NCI-H1436 (cell line): ENCODE measurements at regions not wholly inside any gene's neighbourhood (a gene's known extent, or its start where the extent isn't known, plus 50 kb on each side); places are given as distances from the start of the nearest gene placed in this dataset.
A peak's percentile ranks its signal among the peaks of the same experiment; 100 is the strongest.

ENCODE experiments used
- DNase-seq: peaks from one replicate; lab custom pipeline; 2025; lab: John Stamatoyannopoulos, UW

DNA sequence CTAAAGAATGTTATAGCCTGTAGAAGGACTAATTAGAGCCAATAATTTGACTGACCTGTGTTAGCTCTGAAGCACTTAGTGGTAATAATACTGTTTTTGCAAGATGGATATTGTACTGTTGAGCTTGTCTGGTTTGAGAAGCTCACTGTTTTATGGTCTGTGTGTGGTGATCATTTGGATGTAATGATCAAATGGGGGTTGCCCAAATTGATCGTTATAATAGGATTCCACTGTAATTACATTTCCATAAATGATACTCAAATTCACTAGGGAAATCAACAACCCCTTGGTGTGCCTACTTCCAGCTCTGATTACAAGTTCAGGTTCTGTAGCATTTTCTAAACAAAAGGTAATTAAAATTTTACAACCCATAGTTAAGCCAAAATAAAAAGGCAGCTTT is 971.4 kb downstream of the TTLL7 start:
- DNase-seq: no peak

- no peak for DNase-seq
These were observed 972.2 kb downstream of the TTLL7 start for GRCh38 chr1:83026745-83027144.

GRCh38 chr1:83024251-83024767 is 974.6 kb downstream of the TTLL7 start:
- no peak for DNase-seq

DNA sequence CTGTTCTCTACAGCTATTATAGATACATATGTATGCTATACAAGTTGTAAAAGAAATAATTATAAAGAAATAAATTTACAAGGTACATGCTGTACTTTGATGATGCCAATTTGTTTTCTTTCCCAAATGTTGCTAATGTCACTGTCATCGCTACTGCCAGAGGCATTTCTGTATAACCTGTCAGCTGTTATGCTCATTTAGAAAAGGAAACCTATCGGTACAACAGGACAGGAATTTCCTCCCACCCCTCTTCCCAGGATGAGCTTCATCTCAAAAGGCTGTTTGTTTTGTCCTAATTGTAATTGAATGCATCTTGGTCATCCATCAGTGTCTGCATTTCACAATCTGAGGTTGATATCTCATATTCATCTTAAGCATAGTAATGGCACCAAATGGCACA is 975.7 kb downstream of the TTLL7 start:
- no peak for DNase-seq

- DNase-seq: no peak
These were observed 976.7 kb downstream of the TTLL7 start for GRCh38 chr1:83022206-83022605.

GRCh38 chr1:83017701-83018100 is 981.2 kb downstream of the TTLL7 start:
- no peak for DNase-seq

DNA sequence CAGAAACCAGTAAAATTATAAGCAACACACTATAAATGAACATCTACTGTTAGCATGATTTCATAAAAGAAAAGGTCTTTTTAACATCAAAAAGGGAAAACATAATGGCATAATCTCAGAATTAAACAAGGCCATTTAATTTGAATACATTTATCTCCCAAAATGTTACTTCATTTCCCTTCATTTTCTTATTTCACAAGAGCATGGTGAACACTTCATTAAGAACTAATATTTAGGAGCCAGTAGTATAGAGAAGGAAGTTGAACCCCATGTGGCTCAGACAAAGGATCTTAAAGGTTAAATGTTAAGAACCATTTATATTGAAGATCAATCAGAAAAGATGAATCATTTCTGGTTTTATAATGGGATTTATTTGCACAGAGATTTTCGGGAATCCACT is 981.7 kb downstream of the TTLL7 start:
- no peak for DNase-seq

DNA sequence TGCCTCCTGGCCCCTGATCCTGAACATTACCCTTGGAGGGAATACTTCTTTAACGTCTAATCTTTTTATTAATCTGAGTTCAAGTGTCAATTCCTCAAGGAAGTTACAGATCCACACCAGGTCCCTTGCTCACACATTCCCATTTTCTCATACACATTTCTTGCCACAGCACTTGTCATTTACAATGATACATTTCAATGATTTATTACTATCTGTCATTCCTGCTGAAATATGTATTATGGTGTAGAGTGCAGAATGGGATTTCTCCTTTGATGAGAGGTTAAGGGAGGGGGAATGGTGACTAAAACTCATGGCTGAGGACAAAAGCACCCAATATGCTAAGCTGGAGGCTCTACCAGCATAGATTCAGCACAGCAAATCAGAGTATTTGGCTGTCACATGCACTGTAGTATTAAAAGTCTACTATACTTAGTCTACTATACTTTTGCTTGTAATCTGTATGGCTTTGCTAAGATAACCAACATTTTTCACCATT is 982.5 kb downstream of the TTLL7 start:
- no peak for DNase-seq

- DNase-seq: no peak
These were observed 983.8 kb downstream of the TTLL7 start for GRCh38 chr1:83015163-83015562.

- DNase-seq: no peak
These were observed 986.0 kb downstream of the TTLL7 start for GRCh38 chr1:83012950-83013349.

GRCh38 chr1:83011265-83011664 is 987.7 kb downstream of the TTLL7 start:
- DNase-seq: no peak

DNA sequence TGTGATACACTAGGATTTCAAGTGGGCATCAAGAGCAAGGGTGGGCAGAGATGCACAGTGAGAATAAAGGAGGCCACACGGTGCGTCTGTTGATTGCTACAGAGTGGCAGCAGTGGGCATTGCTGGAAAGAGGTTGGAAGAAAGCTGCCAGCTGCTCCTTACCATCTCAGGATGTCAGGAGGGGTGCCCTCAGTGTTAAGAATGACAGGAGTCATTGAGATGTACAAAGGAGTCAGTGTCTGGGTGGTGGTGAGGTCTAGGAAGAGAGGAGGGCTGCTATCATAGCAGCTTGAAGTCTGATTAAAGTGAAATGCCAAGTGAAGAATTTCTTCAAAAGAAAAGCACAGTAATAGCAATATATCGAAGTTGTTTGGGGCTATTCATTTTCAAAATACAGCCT is 992.7 kb downstream of the TTLL7 start:
- no peak for DNase-seq

- no peak for DNase-seq
These were observed 998.6 kb downstream of the TTLL7 start for GRCh38 chr1:83000286-83000685.

DNA sequence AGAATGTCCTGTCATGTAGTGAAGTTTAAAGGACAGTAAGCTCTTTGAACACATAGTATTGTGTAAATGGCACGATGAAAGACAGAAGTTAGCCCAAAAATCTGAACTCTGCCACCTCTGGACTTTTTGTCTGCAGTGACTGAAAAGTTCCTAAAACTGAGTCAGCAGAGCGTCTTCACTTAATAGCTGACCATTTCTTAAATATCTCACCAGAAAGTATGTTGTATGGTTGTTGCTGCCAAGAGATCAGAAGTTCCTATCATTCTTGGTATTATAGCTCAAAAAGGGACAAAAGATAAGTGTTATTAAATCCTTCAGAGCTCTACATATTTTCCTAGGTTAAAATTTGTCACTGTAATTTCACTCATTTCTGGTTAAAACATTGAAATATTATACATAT is 1003.0 kb downstream of the TTLL7 start:
- DNase-seq: no peak

DNA sequence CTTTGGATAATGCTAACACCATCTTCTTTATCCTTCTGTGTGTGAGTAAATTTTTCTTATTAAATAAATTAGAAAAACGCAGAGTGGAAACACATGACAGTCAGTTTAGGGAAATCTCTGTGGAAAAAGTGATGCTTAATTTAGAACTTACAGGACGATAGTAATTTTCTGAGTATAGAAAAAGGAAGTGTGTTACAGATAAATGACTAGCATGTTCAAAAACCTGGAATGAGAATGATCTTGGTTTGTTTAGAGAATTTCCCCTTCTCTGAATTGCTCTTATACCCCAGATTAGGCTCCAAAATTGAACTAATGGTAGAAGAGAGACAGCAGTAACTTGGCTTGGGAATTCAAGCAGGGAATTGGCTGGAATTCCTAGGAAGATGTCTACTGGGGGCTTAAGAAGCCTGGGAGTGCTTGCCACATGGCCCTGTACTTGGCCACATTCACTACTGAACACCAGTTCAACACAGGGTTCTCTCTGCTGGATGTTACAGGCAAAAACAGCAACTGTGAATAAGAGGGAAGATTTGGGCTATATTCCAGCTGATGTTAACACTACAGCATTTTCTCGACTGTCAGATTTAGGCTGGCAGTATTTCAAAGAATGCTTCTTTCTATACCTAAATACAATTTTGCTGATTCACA is 1004.2 kb downstream of the TTLL7 start:
- DNase-seq: no peak

- no peak for DNase-seq
These were observed 1007.4 kb downstream of the TTLL7 start for GRCh38 chr1:82991569-82991968.

- DNase-seq: peak; percentile 32
These were observed 1019.2 kb downstream of the TTLL7 start for GRCh38 chr1:82979593-82980236.

DNA sequence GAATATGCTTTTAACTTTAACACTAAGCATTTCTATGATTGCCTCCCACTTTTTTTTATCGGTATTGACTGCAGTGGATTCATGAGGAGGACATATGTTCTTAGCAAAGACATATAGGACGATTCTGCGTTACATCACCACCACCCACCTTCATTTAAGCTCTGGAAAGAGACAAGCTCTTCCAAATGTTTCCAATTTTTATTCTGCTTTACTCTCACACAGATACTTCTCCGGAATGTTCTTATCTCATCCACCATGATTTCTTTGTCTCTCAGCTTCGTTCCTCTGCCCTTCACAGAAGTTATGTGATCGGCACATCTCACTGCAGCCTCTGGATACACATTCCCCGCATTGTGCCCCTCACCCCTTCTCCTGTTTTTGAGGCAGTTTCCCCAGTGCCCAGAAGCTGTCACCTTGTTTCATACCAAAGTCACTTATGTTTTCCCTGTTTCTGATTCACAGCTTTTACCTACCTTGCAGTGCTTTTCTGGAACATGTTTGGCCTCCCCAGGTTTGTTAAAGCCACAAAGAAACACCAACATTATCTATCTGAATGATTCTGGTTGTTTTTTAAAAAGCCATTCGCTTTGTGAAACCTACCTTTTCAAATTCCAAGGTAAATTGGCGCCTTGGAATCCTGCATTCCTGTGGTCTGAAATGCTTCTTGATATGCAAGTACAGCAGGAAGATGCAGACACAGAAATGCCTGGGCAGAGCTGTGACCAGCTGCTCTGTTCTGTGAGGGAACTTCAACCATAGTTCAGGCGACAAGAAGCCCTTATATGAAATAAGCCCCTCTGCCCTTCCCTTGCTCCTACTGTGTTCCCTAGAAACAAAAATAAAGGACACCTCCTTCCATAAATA is 1020.2 kb downstream of the TTLL7 start:
- DNase-seq: no peak

GRCh38 chr1:82972841-82973553 is 1025.9 kb downstream of the TTLL7 start:
- DNase-seq: no peak

GRCh38 chr1:82969340-82969739 is 1029.6 kb downstream of the TTLL7 start:
- no peak for DNase-seq

DNA sequence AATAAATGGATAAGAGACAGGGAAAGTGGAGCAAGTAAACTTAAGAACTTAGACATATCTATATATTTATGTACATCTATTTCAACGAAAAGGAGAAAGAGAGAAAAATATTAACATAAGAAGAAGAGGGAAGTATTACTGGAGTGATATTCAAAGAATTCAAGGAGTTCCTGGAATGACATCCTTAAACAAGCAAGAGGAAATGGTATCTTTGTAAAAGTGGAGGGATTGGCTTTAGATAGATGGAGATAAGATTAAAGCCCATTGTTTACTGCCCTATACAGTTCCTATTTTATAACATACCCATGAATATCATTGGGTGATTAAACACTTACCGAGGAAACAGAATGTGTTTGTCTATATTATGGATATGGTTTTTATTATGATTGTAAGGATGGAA is 1036.3 kb downstream of the TTLL7 start:
- no peak for DNase-seq

GRCh38 chr1:82950606-82951200 is 1048.2 kb downstream of the TTLL7 start:
- DNase-seq: no peak
